B cell (primary cell): ENCODE measurements at regions not wholly inside any gene's neighbourhood (a gene's known extent, or its start where the extent isn't known, plus 50 kb on each side); places are given as distances from the start of the nearest gene placed in this dataset.

Source experiments
- EZH2 ChIP-seq: IDR thresholded peaks from 2 replicates; pipeline ENCODE4 v1.6.1; 2012; ENCODE audit warnings: borderline replicate concordance, low read depth, mild to moderate bottlenecking, moderate library complexity, low read length; ENCODE audit not compliant: insufficient read depth, poor library complexity, severe bottlenecking
- TF ChIP-seq, protein P1 (sequence below): fragments of 200-600 bp; IDR thresholded peaks from one replicate; pipeline ENCODE4 v1.8.0; 2022; ENCODE audit warnings: antibody characterized with exemption, mild to moderate bottlenecking

DNA sequence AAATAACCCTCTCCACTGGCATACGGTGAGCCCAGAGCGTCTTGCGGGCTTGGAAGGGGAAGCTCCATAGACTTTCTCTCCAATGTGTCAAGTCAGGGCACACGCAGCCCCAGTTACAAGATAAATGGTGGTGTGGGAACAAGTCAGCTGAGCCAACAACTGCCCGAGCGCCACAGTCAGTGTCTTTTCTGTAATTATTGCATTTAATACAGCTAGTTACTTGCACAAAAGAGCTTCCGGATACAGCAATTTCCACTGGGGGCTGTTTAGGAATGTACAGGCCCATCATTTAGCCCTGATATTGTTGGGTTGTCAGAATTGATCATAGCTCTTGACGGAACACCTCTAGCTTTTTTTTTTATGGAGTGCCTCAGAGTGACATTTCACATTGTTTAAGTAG, 193.5 kb upstream of the SP8 start:
- TF ChIP-seq, protein P1, sequence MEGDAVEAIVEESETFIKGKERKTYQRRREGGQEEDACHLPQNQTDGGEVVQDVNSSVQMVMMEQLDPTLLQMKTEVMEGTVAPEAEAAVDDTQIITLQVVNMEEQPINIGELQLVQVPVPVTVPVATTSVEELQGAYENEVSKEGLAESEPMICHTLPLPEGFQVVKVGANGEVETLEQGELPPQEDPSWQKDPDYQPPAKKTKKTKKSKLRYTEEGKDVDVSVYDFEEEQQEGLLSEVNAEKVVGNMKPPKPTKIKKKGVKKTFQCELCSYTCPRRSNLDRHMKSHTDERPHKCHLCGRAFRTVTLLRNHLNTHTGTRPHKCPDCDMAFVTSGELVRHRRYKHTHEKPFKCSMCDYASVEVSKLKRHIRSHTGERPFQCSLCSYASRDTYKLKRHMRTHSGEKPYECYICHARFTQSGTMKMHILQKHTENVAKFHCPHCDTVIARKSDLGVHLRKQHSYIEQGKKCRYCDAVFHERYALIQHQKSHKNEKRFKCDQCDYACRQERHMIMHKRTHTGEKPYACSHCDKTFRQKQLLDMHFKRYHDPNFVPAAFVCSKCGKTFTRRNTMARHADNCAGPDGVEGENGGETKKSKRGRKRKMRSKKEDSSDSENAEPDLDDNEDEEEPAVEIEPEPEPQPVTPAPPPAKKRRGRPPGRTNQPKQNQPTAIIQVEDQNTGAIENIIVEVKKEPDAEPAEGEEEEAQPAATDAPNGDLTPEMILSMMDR = no peak
- TF ChIP-seq EZH2 = no peak
